ENCODE measurements at regions not wholly inside any gene's neighbourhood (a gene's known extent, or its start where the extent isn't known, plus 50 kb on each side); places are given as distances from the start of the nearest gene placed in this dataset.

DNA sequence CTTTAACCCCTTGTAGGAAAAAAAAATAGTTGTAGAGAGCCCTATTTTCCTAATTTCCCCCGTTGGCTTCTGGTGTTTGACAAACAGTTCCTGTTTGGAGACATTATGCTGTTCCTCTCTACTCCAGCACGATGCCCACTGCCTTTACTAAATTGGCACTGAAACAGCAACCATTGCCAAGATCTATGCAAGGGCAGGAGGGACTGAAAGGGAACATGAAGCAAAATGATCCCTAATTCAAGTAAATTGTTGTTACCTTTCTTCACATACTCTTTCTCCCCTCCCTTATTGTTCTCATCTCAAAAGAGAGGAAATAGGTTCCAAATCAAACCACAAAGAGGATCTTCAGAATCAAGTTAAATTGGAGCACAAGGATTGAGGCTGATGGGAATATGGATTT, 764.1 kb upstream of the MMS22L start:
- no peak for TF ChIP-seq POLR2AphosphoS5 (IDR thresholded peaks at IDR 0.05; ENCODE audit: low read depth)
- TF ChIP-seq SPI1 (IDR thresholded peaks at IDR 0.05; ENCODE audit: borderline replicate concordance, low read depth): no peak
- TF ChIP-seq, protein P1, sequence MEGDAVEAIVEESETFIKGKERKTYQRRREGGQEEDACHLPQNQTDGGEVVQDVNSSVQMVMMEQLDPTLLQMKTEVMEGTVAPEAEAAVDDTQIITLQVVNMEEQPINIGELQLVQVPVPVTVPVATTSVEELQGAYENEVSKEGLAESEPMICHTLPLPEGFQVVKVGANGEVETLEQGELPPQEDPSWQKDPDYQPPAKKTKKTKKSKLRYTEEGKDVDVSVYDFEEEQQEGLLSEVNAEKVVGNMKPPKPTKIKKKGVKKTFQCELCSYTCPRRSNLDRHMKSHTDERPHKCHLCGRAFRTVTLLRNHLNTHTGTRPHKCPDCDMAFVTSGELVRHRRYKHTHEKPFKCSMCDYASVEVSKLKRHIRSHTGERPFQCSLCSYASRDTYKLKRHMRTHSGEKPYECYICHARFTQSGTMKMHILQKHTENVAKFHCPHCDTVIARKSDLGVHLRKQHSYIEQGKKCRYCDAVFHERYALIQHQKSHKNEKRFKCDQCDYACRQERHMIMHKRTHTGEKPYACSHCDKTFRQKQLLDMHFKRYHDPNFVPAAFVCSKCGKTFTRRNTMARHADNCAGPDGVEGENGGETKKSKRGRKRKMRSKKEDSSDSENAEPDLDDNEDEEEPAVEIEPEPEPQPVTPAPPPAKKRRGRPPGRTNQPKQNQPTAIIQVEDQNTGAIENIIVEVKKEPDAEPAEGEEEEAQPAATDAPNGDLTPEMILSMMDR (IDR thresholded peaks at IDR 0.05; ENCODE audit: insufficient read depth, low read length): no peak
- TF ChIP-seq, protein P2, sequence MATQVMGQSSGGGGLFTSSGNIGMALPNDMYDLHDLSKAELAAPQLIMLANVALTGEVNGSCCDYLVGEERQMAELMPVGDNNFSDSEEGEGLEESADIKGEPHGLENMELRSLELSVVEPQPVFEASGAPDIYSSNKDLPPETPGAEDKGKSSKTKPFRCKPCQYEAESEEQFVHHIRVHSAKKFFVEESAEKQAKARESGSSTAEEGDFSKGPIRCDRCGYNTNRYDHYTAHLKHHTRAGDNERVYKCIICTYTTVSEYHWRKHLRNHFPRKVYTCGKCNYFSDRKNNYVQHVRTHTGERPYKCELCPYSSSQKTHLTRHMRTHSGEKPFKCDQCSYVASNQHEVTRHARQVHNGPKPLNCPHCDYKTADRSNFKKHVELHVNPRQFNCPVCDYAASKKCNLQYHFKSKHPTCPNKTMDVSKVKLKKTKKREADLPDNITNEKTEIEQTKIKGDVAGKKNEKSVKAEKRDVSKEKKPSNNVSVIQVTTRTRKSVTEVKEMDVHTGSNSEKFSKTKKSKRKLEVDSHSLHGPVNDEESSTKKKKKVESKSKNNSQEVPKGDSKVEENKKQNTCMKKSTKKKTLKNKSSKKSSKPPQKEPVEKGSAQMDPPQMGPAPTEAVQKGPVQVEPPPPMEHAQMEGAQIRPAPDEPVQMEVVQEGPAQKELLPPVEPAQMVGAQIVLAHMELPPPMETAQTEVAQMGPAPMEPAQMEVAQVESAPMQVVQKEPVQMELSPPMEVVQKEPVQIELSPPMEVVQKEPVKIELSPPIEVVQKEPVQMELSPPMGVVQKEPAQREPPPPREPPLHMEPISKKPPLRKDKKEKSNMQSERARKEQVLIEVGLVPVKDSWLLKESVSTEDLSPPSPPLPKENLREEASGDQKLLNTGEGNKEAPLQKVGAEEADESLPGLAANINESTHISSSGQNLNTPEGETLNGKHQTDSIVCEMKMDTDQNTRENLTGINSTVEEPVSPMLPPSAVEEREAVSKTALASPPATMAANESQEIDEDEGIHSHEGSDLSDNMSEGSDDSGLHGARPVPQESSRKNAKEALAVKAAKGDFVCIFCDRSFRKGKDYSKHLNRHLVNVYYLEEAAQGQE (IDR thresholded peaks at IDR 0.05; ENCODE audit: insufficient replicate concordance, low read depth): no peak
- no peak for TF ChIP-seq GABPA (IDR thresholded peaks at IDR 0.05; ENCODE audit: low read depth)
- DNase-seq (ENCODE audit: low read depth in 1 of 2, low spot score in 1 of 2): no peak
- H3K4me3 ChIP-seq (replicated peaks; ENCODE audit: insufficient read depth, low read length): no peak overlapping the region
- no peak overlapping the region for H3K27ac ChIP-seq (replicated peaks)
- H3K27me3 ChIP-seq (ENCODE audit: insufficient read depth, poor library complexity, severe bottlenecking): no peaks in the 10 kb centered on the region

DNA sequence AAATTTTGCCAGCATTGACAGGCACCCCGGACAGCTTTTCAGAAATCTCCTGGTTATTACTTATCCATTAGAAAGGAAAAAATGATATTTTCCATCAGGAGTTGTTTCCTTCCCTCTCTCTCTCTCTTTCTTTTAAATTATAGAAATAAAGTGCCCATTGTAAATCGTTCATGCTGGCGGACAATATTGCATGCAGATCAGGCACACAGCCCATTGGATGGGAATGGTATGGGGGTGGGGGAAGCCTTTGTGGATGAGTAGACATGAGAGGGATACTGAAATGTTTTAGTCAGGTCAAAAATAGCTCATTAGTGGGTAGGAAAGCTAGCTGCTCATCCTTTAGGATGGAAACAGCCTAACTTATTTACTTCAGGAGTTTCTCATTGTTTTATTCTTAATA, 764.9 kb upstream of the MMS22L start:
- DNase-seq (ENCODE audit: low read depth in 1 of 2, low spot score in 1 of 2): no peak
- Histone ChIP-seq H3K4me3 (replicated peaks; ENCODE audit: insufficient read depth, low read length) (no peak overlapping the region), H3K27me3 (ENCODE audit: insufficient read depth, poor library complexity, severe bottlenecking) (no peaks in the 10 kb centered on the region), H3K27ac (replicated peaks) (no peak overlapping the region)
- TF ChIP-seq POLR2AphosphoS5 (IDR thresholded peaks at IDR 0.05; ENCODE audit: low read depth) (no peak), GABPA (IDR thresholded peaks at IDR 0.05; ENCODE audit: low read depth) (no peak), SPI1 (IDR thresholded peaks at IDR 0.05; ENCODE audit: borderline replicate concordance, low read depth) (no peak)
- TF ChIP-seq, protein P1 (IDR thresholded peaks at IDR 0.05; ENCODE audit: insufficient read depth, low read length): no peak
- TF ChIP-seq, protein P2 (IDR thresholded peaks at IDR 0.05; ENCODE audit: insufficient replicate concordance, low read depth): no peak

DNA sequence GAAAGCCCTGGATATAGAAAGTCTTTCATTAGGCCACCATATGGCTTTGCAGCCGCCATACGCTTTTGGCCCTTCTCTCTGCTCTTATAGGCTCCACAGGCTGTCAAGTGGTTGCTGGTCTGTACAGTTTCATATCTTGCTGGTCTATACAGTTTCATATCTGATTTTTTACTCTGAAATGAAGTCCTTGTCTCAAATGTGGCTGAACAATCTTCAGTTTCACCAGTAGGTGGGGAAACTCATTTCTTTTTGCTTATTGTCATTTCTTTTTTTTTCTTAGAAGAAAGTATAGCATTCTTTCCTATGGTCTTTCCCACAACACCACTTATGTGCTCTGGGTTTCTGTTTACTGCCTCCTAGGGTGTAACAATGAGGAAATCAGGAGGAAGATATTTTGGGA, 771.4 kb upstream of the MMS22L start:
- no peak overlapping the region for H3K27ac ChIP-seq (replicated peaks)
- TF ChIP-seq, protein P1 (IDR thresholded peaks at IDR 0.05; ENCODE audit: insufficient read depth, low read length): no peak
- TF ChIP-seq GABPA (IDR thresholded peaks at IDR 0.05; ENCODE audit: low read depth) (no peak), POLR2AphosphoS5 (IDR thresholded peaks at IDR 0.05; ENCODE audit: low read depth) (no peak), SPI1 (IDR thresholded peaks at IDR 0.05; ENCODE audit: borderline replicate concordance, low read depth) (no peak)
- TF ChIP-seq, protein P2 (IDR thresholded peaks at IDR 0.05; ENCODE audit: insufficient replicate concordance, low read depth): no peak
- no peak for DNase-seq (ENCODE audit: low read depth in 1 of 2, low spot score in 1 of 2)
- H3K27me3 ChIP-seq (ENCODE audit: insufficient read depth, poor library complexity, severe bottlenecking): no peaks in the 10 kb centered on the region
- H3K4me3 ChIP-seq (replicated peaks; ENCODE audit: insufficient read depth, low read length): no peak overlapping the region

Data from HL-60 (cell line).